HG03064 (cell line): ENCODE measurements at regions not wholly inside any gene's neighbourhood (a gene's known extent, or its start where the extent isn't known, plus 50 kb on each side); places are given as distances from the start of the nearest gene placed in this dataset.

Experiments
- ATAC-seq: cut with Tn5 transposase; IDR thresholded peaks from one replicate; pipeline ENCODE4 v1.9.1; 2021; ENCODE audit warnings: low read depth; ENCODE audit not compliant: unreplicated experiment

GRCh38 chr2:138171244-138171643, 207.0 kb downstream of the HNMT start:
- ATAC-seq, result no peak

GRCh38 chr2:138175066-138175465, 210.8 kb downstream of the HNMT start:
- no peak for ATAC-seq

GRCh38 chr2:138176862-138177439, 212.7 kb downstream of the HNMT start:
- no peak for ATAC-seq

GRCh38 chr2:138177693-138178092, 213.4 kb downstream of the HNMT start:
- no peak for ATAC-seq

- ATAC-seq, result no peak
Measured at GRCh38 chr2:138180692-138181386, 216.6 kb downstream of the HNMT start.

- no peak for ATAC-seq
Measured at GRCh38 chr2:138182250-138182936, 218.1 kb downstream of the HNMT start.

- no peak for ATAC-seq
Measured at GRCh38 chr2:138182937-138183312, 218.7 kb downstream of the HNMT start.

GRCh38 chr2:138183705-138184104, 219.4 kb downstream of the HNMT start:
- ATAC-seq, result no peak

- ATAC-seq, result no peak
Measured at GRCh38 chr2:138184428-138184827, 220.2 kb downstream of the HNMT start.

- no peak for ATAC-seq
Measured at GRCh38 chr2:138185827-138186226, 221.6 kb downstream of the HNMT start.

GRCh38 chr2:138187221-138187620, 222.9 kb downstream of the HNMT start:
- no peak for ATAC-seq

GRCh38 chr2:138190999-138191398, 226.7 kb downstream of the HNMT start:
- no peak for ATAC-seq

- no peak for ATAC-seq
Measured at GRCh38 chr2:138193416-138194213, 229.3 kb downstream of the HNMT start.

GRCh38 chr2:138201286-138201685, 237.0 kb downstream of the HNMT start:
- ATAC-seq, result no peak

GRCh38 chr2:138202762-138203161, 238.5 kb downstream of the HNMT start:
- ATAC-seq, result no peak

GRCh38 chr2:138205281-138205680, 241.0 kb downstream of the HNMT start:
- ATAC-seq, result no peak

- no peak for ATAC-seq
Measured at GRCh38 chr2:138207074-138207930, 243.0 kb downstream of the HNMT start.

GRCh38 chr2:138209009-138209408, 244.7 kb downstream of the HNMT start:
- ATAC-seq, result no peak

- no peak for ATAC-seq
Measured at GRCh38 chr2:138210487-138210886, 246.2 kb downstream of the HNMT start.

- ATAC-seq, result no peak
Measured at GRCh38 chr2:138212434-138212833, 248.2 kb downstream of the HNMT start.
